Thyroid gland (tissue), 4 donors: ENCODE measurements at regions not wholly inside any gene's neighbourhood (a gene's known extent, or its start where the extent isn't known, plus 50 kb on each side); places are given as distances from the start of the nearest gene placed in this dataset.

ENCODE experiments used
- POLR2A ChIP-seq, 2 donors: fragments of 450-650 bp; IDR thresholded peaks; one replicate each; pipeline ENCODE4 v1.6.1; 2017; ENCODE audit warnings: antibody characterized with exemption in 2 of 2, mild to moderate bottlenecking in 2 of 2, moderate library complexity in 1 of 2
- TF ChIP-seq, protein P1 (sequence below), 6 experiments: fragments of 200-600 bp in 3 of 6; fragments of 450-650 bp in 3 of 6; sonication (generic) in 3 of 6; IDR thresholded peaks; one replicate each; pipeline ENCODE4 v1.5.1; 2016 to 2019; ENCODE audit warnings: antibody characterized with exemption in 6 of 6, mild to moderate bottlenecking in 2 of 6, inconsistent platforms in 1 of 6, moderate library complexity in 1 of 6

DNA sequence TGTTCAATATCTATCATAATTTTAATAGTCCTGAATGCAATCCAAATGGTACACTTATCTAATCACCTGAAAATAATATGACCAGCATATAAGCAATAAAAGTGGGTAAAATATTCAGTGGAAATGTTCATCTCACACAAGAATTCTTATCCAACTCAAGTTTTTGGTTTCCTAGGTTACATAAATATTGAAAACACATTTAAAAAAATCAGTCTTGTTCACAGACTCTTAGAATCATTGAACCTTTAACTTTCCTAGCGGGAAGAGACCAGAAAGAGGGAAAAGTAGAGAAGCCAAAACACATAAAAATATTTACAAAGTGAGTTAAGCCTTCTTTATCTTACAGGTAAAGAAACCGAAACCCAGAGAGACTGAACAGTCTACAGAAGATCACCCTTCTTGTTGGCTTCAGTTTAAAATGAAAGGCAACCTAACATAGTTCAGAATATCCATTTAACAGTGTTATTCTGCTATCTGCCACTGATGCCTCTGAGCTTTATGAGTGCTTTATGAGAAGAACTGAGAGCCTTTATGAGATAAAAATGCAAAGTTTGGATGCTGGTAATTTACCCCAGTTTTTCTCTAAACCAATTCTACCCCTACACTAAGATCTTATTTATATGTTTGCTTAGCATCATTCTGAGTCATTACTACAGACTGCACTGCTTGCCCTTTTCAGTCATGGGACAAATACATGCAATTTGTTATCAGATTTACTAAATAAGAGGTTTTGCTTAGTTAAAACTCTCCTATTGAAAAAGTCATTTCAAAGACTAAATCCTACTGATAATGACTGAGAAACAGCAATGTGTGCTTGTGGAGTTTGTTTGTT, 453.3 kb upstream of the INTU start:
- TF ChIP-seq, protein P1, sequence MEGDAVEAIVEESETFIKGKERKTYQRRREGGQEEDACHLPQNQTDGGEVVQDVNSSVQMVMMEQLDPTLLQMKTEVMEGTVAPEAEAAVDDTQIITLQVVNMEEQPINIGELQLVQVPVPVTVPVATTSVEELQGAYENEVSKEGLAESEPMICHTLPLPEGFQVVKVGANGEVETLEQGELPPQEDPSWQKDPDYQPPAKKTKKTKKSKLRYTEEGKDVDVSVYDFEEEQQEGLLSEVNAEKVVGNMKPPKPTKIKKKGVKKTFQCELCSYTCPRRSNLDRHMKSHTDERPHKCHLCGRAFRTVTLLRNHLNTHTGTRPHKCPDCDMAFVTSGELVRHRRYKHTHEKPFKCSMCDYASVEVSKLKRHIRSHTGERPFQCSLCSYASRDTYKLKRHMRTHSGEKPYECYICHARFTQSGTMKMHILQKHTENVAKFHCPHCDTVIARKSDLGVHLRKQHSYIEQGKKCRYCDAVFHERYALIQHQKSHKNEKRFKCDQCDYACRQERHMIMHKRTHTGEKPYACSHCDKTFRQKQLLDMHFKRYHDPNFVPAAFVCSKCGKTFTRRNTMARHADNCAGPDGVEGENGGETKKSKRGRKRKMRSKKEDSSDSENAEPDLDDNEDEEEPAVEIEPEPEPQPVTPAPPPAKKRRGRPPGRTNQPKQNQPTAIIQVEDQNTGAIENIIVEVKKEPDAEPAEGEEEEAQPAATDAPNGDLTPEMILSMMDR (IDR thresholded peaks at IDR 0.05), result no peak
- TF ChIP-seq POLR2A (IDR thresholded peaks at IDR 0.05), result no peak
